ENCODE measurements at regions not wholly inside any gene's neighbourhood (a gene's known extent, or its start where the extent isn't known, plus 50 kb on each side); places are given as distances from the start of the nearest gene placed in this dataset.

- no peak for DNase-seq (ENCODE audit: low spot score)
These were observed 451.0 kb upstream of the SALL3 start for GRCh38 chr18:78528411-78529258.

GRCh38 chr18:78531637-78532036 is 448.0 kb upstream of the SALL3 start:
- DNase-seq (ENCODE audit: low spot score) = no peak

- DNase-seq (ENCODE audit: low spot score) = no peak
These were observed 440.8 kb upstream of the SALL3 start for GRCh38 chr18:78538669-78539440.

GRCh38 chr18:78540636-78541529 is 438.7 kb upstream of the SALL3 start:
- DNase-seq (ENCODE audit: low spot score) = no peak

- no peak for DNase-seq (ENCODE audit: low spot score)
These were observed 437.4 kb upstream of the SALL3 start for GRCh38 chr18:78542204-78542603.

GRCh38 chr18:78543201-78543725 is 436.4 kb upstream of the SALL3 start:
- no peak for DNase-seq (ENCODE audit: low spot score)

GRCh38 chr18:78546281-78546680 is 433.3 kb upstream of the SALL3 start:
- DNase-seq (ENCODE audit: low spot score) = no peak

- no peak for DNase-seq (ENCODE audit: low spot score)
These were observed 431.8 kb upstream of the SALL3 start for GRCh38 chr18:78547817-78548216.

GRCh38 chr18:78548261-78549058 is 431.2 kb upstream of the SALL3 start:
- DNase-seq (ENCODE audit: low spot score) = no peak

- no peak for DNase-seq (ENCODE audit: low spot score)
These were observed 429.6 kb upstream of the SALL3 start for GRCh38 chr18:78549971-78550370.

- DNase-seq (ENCODE audit: low spot score) = no peak
These were observed 424.5 kb upstream of the SALL3 start for GRCh38 chr18:78554944-78555608.

- no peak for DNase-seq (ENCODE audit: low spot score)
These were observed 422.2 kb upstream of the SALL3 start for GRCh38 chr18:78557371-78557770.

GRCh38 chr18:78558101-78558810 is 421.4 kb upstream of the SALL3 start:
- DNase-seq (ENCODE audit: low spot score) = no peak

GRCh38 chr18:78558948-78559347 is 420.7 kb upstream of the SALL3 start:
- no peak for DNase-seq (ENCODE audit: low spot score)

GRCh38 chr18:78559584-78559983 is 420.0 kb upstream of the SALL3 start:
- DNase-seq (ENCODE audit: low spot score) = no peak

GRCh38 chr18:78561757-78562510 is 417.7 kb upstream of the SALL3 start:
- DNase-seq (ENCODE audit: low spot score) = no peak

- no peak for DNase-seq (ENCODE audit: low spot score)
These were observed 417.1 kb upstream of the SALL3 start for GRCh38 chr18:78562531-78562961.

- no peak for DNase-seq (ENCODE audit: low spot score)
These were observed 416.5 kb upstream of the SALL3 start for GRCh38 chr18:78563110-78563509.

- DNase-seq (ENCODE audit: low spot score) = no peak
These were observed 415.6 kb upstream of the SALL3 start for GRCh38 chr18:78564030-78564429.
